Hepatocyte (in vitro differentiated cells): ENCODE measurements at regions not wholly inside any gene's neighbourhood (a gene's known extent, or its start where the extent isn't known, plus 50 kb on each side); places are given as distances from the start of the nearest gene placed in this dataset.

Experiments used
- DNase-seq: peaks from one replicate; pipeline ENCODE4 v3.0.0-alpha.2; 2016; ENCODE audit warnings: low spot score
- H2AFZ ChIP-seq: fragments of 200-600 bp; sonication (generic); 2 replicates; pipeline ENCODE4 v1.6.0; 2016; ENCODE audit warnings: antibody characterized with exemption, mild to moderate bottlenecking
- H3K27ac ChIP-seq: fragments of 200-600 bp; sonication (generic); 2 replicates; pipeline ENCODE4 v1.5.1; 2016; ENCODE audit warnings: mild to moderate bottlenecking
- H3K27me3 ChIP-seq: fragments of 200-600 bp; sonication (generic); 2 replicates; pipeline ENCODE4 v1.6.1; 2016
- H3K36me3 ChIP-seq: fragments of 200-600 bp; sonication (generic); replicated peaks from 2 replicates; pipeline ENCODE4 v1.5.1; 2016; ENCODE audit warnings: low read depth; ENCODE audit not compliant: insufficient read depth
- H3K4me1 ChIP-seq: fragments of 200-600 bp; sonication (generic); 2 replicates; pipeline ENCODE4 v1.5.1; 2016; ENCODE audit warnings: mild to moderate bottlenecking, moderate library complexity; ENCODE audit not compliant: insufficient read depth
- H3K4me2 ChIP-seq: fragments of 200-600 bp; sonication (generic); 2 replicates; pipeline ENCODE4 v1.6.0; 2016
- H3K4me3 ChIP-seq: fragments of 200-600 bp; sonication (generic); 2 replicates; pipeline ENCODE4 v1.5.1; 2016; ENCODE audit warnings: mild to moderate bottlenecking
- H3K79me2 ChIP-seq: fragments of 200-600 bp; sonication (generic); 2 replicates; pipeline ENCODE4 v1.6.0; 2017; ENCODE audit warnings: mild to moderate bottlenecking
- H3K9me2 ChIP-seq: fragments of 200-600 bp; sonication (generic); replicated peaks from 2 replicates; pipeline ENCODE4 v1.6.0; 2017; ENCODE audit warnings: mild to moderate bottlenecking; ENCODE audit not compliant: insufficient read depth
- H3K9me3 ChIP-seq: fragments of 200-600 bp; sonication (generic); 2 replicates; pipeline ENCODE4 v1.5.1; 2016; ENCODE audit warnings: low read depth, mild to moderate bottlenecking
- H4K20me1 ChIP-seq: fragments of 200-600 bp; sonication (generic); 2 replicates; pipeline ENCODE4 v1.6.0; 2016; ENCODE audit warnings: mild to moderate bottlenecking; ENCODE audit not compliant: insufficient read depth, poor library complexity, severe bottlenecking
- CTCF ChIP-seq: fragments of 200-600 bp; sonication (generic); IDR thresholded peaks from 2 replicates; pipeline ENCODE4 v1.5.1; 2016; ENCODE audit warnings: antibody characterized with exemption, mild to moderate bottlenecking; ENCODE audit not compliant: poor library complexity
- EZH2 ChIP-seq: fragments of 200-600 bp; sonication (generic); IDR thresholded peaks from 2 replicates; pipeline ENCODE4 v1.6.1; 2016; ENCODE audit warnings: antibody characterized with exemption, mild to moderate bottlenecking, borderline replicate concordance
- EZH2phosphoT487 ChIP-seq: fragments of 200-600 bp; sonication (generic); IDR thresholded peaks from one replicate; pipeline ENCODE4 v1.6.1; 2018; ENCODE audit warnings: antibody characterized with exemption, mild to moderate bottlenecking, low read depth, moderate library complexity; ENCODE audit not compliant: unreplicated experiment, severe bottlenecking
- whole genome bisulfite sequencing: methylation state at CpG from one replicate; pipeline ENCODE4 v1.1.6; 2016; ENCODE audit warnings: low lambda C conversion rate; ENCODE audit errors: missing lambda C conversion rate; 5-methylcytosine and 5-hydroxymethylcytosine counted together

- TF ChIP-seq CTCF = no peak
- TF ChIP-seq EZH2phosphoT487 = no peak
- TF ChIP-seq EZH2 = no peak
- H3K9me3 ChIP-seq = no peaks in the 10 kb centered on the region
- H3K79me2 ChIP-seq = no peaks in the 10 kb centered on the region
- H3K4me2 ChIP-seq = no peak overlapping the region
- WGBS = 81% methylated on average over 4 of the region's 4 CpGs
- H3K4me1 ChIP-seq = no peaks in the 10 kb centered on the region
- no peaks in the 10 kb centered on the region for H3K36me3 ChIP-seq
- H3K4me3 ChIP-seq = no peak overlapping the region
- H4K20me1 ChIP-seq = no peaks in the 10 kb centered on the region
- no peak overlapping the region for H2AFZ ChIP-seq
- H3K27me3 ChIP-seq = no peaks in the 10 kb centered on the region
- DNase-seq = no peak
- no peaks in the 10 kb centered on the region for H3K9me2 ChIP-seq
- no peak overlapping the region for H3K27ac ChIP-seq
Observed at GRCh38 chr20:51880188-51880587, 77.9 kb upstream of the SALL4 start.

DNA sequence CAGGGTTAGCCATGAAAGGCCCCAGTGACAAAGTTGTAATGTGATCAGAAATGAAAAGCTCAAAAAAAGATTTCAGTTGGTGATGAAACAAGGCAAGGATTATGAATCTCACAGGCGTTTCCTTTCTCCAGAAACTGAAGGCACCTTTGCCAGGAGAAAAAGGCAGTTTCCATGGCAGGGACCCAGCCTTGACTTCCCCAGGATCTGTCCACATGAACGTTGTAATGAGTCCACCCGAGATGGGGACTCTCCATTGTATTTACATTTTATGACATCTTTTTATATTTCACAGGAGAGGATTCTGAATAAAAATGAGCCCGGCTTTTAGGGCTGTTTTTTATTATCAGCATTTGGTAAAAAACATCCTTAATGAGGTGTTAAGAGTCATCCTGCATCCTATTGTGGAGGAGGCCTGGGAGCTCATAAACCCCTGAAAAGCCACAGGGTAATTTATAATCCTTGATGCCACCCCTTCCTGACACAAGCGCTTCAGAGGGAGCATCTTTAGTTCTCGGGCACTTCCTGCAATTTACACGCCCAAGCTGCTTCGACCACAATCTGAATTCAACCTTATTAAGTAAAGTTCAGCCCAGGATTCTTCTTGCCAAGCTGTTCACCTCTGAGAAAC lies 74.1 kb upstream of the SALL4 start:
- 56% methylated on average over 8 of the region's 8 CpGs for WGBS
- H3K9me3 ChIP-seq = no peaks in the 10 kb centered on the region
- no peak for TF ChIP-seq EZH2phosphoT487
- no peak for TF ChIP-seq EZH2
- TF ChIP-seq CTCF = no peak
- H3K4me3 ChIP-seq = no peak overlapping the region
- H3K27ac ChIP-seq = no peak overlapping the region
- no peak overlapping the region for H3K4me2 ChIP-seq
- H4K20me1 ChIP-seq = no peaks in the 10 kb centered on the region
- H3K79me2 ChIP-seq = no peaks in the 10 kb centered on the region
- no peak overlapping the region for H2AFZ ChIP-seq
- H3K9me2 ChIP-seq = no peaks in the 10 kb centered on the region
- DNase-seq = no peak
- H3K36me3 ChIP-seq = no peaks in the 10 kb centered on the region
- H3K27me3 ChIP-seq = no peaks in the 10 kb centered on the region
- H3K4me1 ChIP-seq = no peaks in the 10 kb centered on the region

DNA sequence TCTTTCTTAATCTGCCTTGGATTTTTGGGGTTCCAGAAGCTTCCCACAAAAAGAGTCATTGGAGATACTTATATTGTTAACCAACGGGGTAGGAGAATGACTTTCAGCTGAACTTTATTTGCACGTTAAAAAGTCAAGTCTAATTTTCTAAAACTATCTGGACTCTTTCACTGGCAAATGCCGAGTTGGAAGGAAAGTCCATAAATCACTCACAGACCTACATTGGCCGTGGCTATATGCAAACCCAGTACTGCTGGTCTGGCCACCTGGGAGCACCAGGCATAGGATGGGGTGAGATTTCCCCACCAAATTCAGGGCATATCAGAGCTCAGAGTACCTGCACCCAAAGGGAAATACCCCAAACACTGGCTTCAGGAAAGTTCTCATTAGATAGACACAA lies 71.3 kb upstream of the SALL4 start:
- Histone ChIP-seq H3K4me3 (no peak overlapping the region), H3K36me3 (no peaks in the 10 kb centered on the region), H3K27ac (no peak overlapping the region), H3K9me3 (no peaks in the 10 kb centered on the region), H3K27me3 (no peaks in the 10 kb centered on the region), H4K20me1 (no peaks in the 10 kb centered on the region), H3K4me2 (no peak overlapping the region), H3K4me1 (no peaks in the 10 kb centered on the region), H2AFZ (no peak overlapping the region), H3K9me2 (no peaks in the 10 kb centered on the region), H3K79me2 (no peaks in the 10 kb centered on the region)
- DNase-seq = no peak
- TF ChIP-seq EZH2 = no peak
- 35% methylated on average over 4 of the region's 4 CpGs for WGBS

- Histone ChIP-seq H3K4me3 (no peak overlapping the region), H3K27me3 (no peaks in the 10 kb centered on the region), H4K20me1 (no peaks in the 10 kb centered on the region), H3K4me2 (no peak overlapping the region), H3K36me3 (no peaks in the 10 kb centered on the region), H2AFZ (no peak overlapping the region), H3K27ac (no peak overlapping the region), H3K9me3 (no peaks in the 10 kb centered on the region), H3K4me1 (no peaks in the 10 kb centered on the region), H3K79me2 (no peaks in the 10 kb centered on the region), H3K9me2 (no peaks in the 10 kb centered on the region)
- DNase-seq = peak; percentile 64
- 28% methylated on average over 7 of the region's 7 CpGs for WGBS
- TF ChIP-seq EZH2phosphoT487 (no peak), CTCF (no peak), EZH2 (no peak)
Observed at GRCh38 chr20:51871943-51872342, 69.6 kb upstream of the SALL4 start.
